GM18909 (cell line): ENCODE measurements at regions not wholly inside any gene's neighbourhood (a gene's known extent, or its start where the extent isn't known, plus 50 kb on each side); places are given as distances from the start of the nearest gene placed in this dataset.
"Not testable (repeated sequence)": the region's sequence is repeated elsewhere in the genome, so short reads cannot be mapped to it uniquely, and the experiment has no call there.

Source experiments
- ATAC-seq: cut with Tn5 transposase; IDR thresholded peaks from one replicate; pipeline ENCODE4 v1.9.1; 2021; ENCODE audit warnings: mild to moderate bottlenecking; ENCODE audit not compliant: unreplicated experiment, poor library complexity

GRCh38 chr2:89756616-89757015 is 1065.1 kb downstream of the RPIA start:
- ATAC-seq = not testable (repeated sequence)

DNA sequence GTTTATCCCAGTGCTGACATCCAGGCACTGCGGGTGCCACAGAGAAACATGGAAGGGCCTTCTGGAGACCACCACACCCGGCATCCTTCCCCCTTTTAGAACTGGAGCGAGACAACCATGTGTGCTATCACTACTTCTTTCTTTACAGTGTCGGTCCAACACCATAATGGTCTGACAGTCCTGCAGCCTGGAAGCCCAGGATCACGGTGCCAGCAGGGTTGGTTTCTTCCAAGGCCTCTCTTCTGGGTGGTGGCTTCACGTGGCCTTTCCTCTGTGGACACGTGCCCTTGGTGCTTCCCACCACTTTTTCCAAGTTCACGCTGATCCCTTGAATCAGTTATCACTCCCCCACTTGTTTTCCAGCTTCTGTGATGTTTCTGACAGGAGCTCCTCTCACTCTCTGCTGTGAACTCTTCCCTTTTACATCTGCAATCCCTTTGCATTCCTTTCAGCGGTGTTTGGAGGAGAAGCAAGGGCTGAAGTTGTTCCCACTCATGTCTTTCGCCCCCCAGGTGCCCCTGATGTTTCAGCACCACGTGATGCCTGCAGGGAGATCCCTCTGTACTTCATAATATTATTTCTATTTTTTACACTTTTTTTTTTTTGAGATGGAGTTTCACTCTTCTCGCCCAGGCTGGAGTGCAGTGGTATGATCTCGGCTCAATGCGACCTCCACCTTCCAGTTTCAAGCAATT is 1067.0 kb downstream of the RPIA start:
- not testable (repeated sequence) for ATAC-seq

DNA sequence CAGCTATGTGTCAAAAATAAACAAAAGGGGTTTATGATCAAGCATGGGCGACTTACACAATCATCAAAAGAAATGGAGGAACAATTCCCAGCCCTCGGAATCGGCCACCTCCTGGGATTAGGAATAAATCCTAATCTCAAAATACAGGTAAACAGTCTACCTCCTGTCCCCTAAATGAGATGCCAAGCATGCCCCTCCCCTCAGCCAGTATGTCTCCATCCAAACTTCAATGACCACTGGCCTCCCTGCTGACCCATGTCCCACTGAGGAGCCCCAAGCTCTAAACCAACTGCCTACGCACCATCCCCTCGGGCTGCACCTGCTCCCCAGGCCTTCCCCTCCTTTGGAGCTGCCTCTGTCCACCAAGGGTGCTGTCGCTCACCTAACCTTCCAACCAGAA is 1069.3 kb downstream of the RPIA start:
- not testable (repeated sequence) for ATAC-seq

DNA sequence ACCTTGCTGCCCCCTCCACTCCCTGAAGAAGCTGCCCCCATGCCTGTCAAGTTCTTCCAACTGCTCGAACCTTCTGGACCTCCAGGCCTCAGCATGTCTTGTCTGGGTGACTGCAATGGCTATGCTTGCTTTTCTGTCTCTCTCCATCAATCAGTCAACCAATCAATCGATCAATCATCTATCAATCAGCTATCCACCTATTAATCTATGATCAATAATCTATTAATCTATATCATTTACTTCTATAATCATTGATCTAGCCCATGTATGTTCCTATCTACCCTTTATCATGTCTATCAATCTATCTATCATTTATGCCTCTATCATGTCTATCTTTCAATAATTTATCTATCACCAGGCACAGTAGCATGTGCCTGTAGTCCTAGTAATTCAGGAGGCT is 1069.7 kb downstream of the RPIA start:
- not testable (repeated sequence) for ATAC-seq

DNA sequence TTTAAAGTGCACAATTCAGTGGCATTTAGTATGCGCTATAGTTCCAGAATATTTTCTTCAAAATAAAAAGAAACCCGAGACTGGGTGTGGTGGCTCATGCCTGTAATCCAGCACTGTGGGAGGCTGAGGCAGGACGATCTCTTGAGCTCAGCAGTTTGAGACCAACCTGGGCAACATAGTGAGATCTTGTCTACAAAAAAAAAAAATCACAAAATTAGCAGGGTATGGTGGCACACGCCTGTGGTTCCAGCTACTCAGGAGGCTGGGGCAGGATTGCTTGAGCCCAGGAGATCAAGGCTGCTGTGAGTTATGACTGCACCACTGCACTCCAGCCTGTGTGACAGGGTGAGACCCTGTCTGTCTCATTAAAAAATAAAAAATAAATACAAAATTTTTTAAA is 1070.4 kb downstream of the RPIA start:
- not testable (repeated sequence) for ATAC-seq

GRCh38 chr2:89762461-89763253 is 1071.2 kb downstream of the RPIA start:
- ATAC-seq = not testable (repeated sequence)

GRCh38 chr2:89763254-89763580 is 1071.7 kb downstream of the RPIA start:
- ATAC-seq = no peak

DNA sequence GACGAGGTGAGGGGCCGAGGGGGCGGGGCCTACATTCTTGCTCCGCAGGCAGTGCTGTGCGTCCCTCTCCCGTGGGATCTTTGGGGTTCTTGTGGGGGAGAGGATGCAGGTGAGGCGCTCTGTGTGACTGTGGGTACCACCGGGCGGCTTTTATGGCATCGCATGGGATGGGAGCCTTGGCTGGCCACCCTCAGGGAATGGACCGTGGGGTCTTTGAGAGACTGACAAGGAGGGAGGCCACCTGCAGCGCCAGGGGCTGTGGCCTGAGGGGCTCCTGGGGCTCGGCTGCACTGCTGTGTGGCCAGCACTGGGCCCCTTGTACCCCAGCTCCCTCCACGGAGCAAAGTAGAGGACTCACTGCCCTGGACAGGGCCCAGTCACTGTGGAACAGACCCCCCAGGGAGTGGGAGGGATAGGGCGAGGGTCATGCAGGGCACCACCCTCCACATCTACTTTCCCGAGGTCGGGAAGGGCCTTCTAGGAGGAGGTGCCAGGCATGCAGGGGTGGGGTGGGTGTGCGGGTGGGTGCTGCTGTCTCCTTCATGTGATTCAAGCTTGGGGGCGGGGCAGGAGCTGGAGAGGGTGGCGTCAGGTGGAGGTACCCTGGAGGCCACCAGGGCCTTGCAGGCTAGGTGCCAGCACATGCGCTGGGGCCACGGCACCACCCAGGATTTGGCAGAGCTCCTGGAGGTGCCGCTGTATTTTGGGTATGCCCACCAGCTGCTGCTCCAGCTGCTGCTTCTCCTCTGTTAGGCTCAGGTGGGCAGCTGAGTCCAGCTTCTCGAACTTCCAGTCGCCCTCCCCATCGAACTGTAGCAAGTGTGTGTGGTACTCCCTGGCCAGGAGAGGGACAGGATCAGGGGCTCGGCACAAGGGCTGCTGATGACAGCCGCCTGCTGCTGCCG is 1072.4 kb downstream of the RPIA start:
- no peak for ATAC-seq

GRCh38 chr2:89764571-89765360 is 1073.3 kb downstream of the RPIA start:
- not testable (repeated sequence) for ATAC-seq

GRCh38 chr2:89765361-89765718 is 1073.9 kb downstream of the RPIA start:
- not testable (repeated sequence) for ATAC-seq

- not testable (repeated sequence) for ATAC-seq
Observed at GRCh38 chr2:89766141-89766990, 1074.9 kb downstream of the RPIA start.

GRCh38 chr2:89767058-89767457 is 1075.6 kb downstream of the RPIA start:
- ATAC-seq = not testable (repeated sequence)

DNA sequence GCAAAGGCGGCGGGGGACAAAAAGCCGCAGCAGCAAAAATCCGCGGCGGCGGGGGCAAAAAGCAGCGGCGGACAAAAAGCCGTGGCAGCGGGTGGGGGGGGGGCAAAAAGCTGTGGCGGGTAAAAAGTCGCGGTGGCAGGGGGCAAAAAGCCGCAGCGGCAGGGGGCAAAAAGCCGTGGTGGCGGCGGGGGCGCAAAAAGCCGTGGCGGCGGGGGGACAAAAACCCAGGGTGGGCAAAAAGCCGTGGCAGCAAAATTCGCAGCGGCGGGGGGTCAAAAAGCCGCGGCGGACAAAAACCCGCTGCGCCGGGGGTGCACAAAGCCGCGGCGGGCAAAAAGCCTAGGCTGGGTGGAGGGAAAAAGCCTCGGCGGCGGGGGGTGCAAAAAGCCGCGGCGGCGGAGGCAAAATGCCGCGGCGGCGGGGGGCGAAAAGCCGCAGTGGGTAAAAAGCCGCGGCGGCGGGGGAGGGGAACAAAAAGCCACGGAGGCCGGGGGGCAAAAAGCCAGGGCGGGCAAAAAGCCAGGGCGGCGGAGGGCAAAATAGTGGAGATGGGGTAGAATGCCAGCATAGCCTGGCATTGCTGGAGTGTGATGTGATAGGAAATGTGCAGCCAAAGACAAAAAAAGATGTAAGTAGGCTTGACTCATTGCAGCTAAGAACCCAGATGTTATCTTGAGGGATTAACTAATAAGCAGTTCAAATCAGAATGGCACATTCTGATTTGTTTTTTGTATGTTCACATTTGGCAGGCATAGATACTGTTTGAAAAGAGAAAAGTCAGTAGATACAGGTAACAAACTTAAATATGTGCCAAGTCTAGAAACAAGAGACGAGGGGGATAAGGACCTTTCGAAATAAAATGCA is 1076.3 kb downstream of the RPIA start:
- no peak for ATAC-seq

DNA sequence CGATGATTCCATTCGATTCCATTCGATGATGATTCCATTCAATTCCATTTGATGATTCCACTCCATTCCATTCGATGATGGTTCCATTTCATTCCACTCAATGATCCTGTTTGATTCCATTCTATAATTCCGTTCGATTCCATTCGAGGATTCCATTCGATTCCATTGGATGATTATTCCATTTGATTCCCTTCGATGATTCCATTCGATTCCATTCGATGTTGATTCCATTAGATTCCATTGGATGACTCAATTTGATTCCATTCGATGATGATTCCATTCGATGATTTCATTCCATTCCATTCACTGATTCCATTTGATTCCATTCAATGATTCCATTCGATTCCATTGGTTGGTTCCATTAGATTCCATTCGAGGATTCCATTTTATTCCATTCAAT is 1084.4 kb downstream of the RPIA start:
- no peak for ATAC-seq

GRCh38 chr2:89780318-89780717 is 1088.8 kb downstream of the RPIA start:
- ATAC-seq = no peak

- no peak for ATAC-seq
Observed at GRCh38 chr2:89781962-89782361, 1090.5 kb downstream of the RPIA start.

GRCh38 chr2:89784960-89785359 is 1093.5 kb downstream of the RPIA start:
- no peak for ATAC-seq

DNA sequence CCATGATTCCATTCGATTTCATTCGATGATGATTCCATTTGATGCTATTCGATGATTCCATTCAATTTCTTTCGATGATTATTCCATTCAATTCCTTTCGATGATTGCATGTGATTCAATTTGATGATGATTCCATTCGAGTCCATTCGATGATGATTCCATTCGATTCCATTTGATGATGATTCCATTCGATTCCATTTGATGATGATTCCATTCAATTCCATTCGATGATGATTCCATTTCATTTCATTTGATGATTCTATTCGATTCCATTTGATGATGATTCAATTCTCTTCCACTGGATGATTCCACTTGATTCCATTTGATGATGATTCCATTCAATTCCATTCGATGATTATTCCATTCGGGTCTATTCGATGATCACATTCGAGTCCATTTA is 1094.1 kb downstream of the RPIA start:
- not testable (repeated sequence) for ATAC-seq
